Neural progenitor cell (in vitro differentiated cells): ENCODE measurements at regions not wholly inside any gene's neighbourhood (a gene's known extent, or its start where the extent isn't known, plus 50 kb on each side); places are given as distances from the start of the nearest gene placed in this dataset.

ENCODE experiments used
- DNase-seq: peaks from one replicate; pipeline ENCODE4 v3.0.0-alpha.2; 2016; ENCODE audit warnings: low spot score
- H2AFZ ChIP-seq: fragments of 200-600 bp; sonication (generic); replicated peaks from 2 replicates; pipeline ENCODE4 v1.6.1; 2016; ENCODE audit warnings: antibody characterized with exemption
- H3F3A ChIP-seq: fragments of 200-600 bp; sonication (generic); 2 replicates; pipeline ENCODE4 v1.6.1; 2016; ENCODE audit warnings: antibody characterized with exemption, low read depth
- H3K27ac ChIP-seq: fragments of 200-600 bp; sonication (generic); 2 replicates; pipeline ENCODE4 v1.5.1; 2016; ENCODE audit warnings: mild to moderate bottlenecking
- H3K27me3 ChIP-seq: fragments of 200-600 bp; sonication (generic); 2 replicates; pipeline ENCODE4 v1.6.1; 2016; ENCODE audit warnings: mild to moderate bottlenecking, moderate library complexity
- H3K36me3 ChIP-seq: fragments of 200-600 bp; sonication (generic); 2 replicates; pipeline ENCODE4 v1.5.1; 2016
- H3K4me1 ChIP-seq: fragments of 200-600 bp; sonication (generic); 2 replicates; pipeline ENCODE4 v1.6.1; 2016; ENCODE audit warnings: mixed run types
- H3K4me2 ChIP-seq: fragments of 200-600 bp; sonication (generic); 2 replicates; pipeline ENCODE4 v1.6.1; 2016
- H3K4me3 ChIP-seq: fragments of 200-600 bp; sonication (generic); 2 replicates; pipeline ENCODE4 v1.5.1; 2016
- H3K79me2 ChIP-seq: fragments of 200-600 bp; sonication (generic); 2 replicates; pipeline ENCODE4 v1.6.1; 2016; ENCODE audit warnings: low read depth
- H3K9ac ChIP-seq: fragments of 200-600 bp; sonication (generic); 2 replicates; pipeline ENCODE4 v1.6.1; 2016
- H3K9me3 ChIP-seq: fragments of 200-600 bp; sonication (generic); 2 replicates; pipeline ENCODE4 v1.5.1; 2016; ENCODE audit warnings: low read depth
- H4K20me1 ChIP-seq: fragments of 200-600 bp; sonication (generic); 2 replicates; pipeline ENCODE4 v1.6.1; 2016; ENCODE audit warnings: low read depth
- H3K27ac Mint-ChIP-seq: 3 replicates; pipeline ENCODE4 v1.8.0; 2021; ENCODE audit warnings: mixed read lengths
- H3K27me3 Mint-ChIP-seq: 2 replicates; pipeline ENCODE4 v1.8.0; 2022; ENCODE audit warnings: low read depth, mild to moderate bottlenecking, inconsistent platforms, moderate library complexity, mixed read lengths; ENCODE audit not compliant: insufficient read depth
- H3K36me3 Mint-ChIP-seq: 3 replicates; pipeline ENCODE4 v1.8.0; 2021; ENCODE audit warnings: mixed read lengths
- H3K4me1 Mint-ChIP-seq: 3 replicates; pipeline ENCODE4 v1.8.0; 2021; ENCODE audit warnings: mixed read lengths
- H3K4me3 Mint-ChIP-seq: 3 replicates; pipeline ENCODE4 v1.8.0; 2021; ENCODE audit warnings: mild to moderate bottlenecking, moderate library complexity, mixed read lengths
- H3K9me3 Mint-ChIP-seq: 3 replicates; pipeline ENCODE4 v1.8.0; 2020; ENCODE audit warnings: mixed read lengths
- CTCF ChIP-seq: fragments of 200-600 bp; sonication (generic); IDR thresholded peaks from 2 replicates; pipeline ENCODE4 v1.5.1; 2017; ENCODE audit warnings: antibody characterized with exemption, mild to moderate bottlenecking
- EZH2 ChIP-seq: fragments of 200-600 bp; sonication (generic); IDR thresholded peaks from 2 replicates; pipeline ENCODE4 v1.6.1; 2017; ENCODE audit warnings: antibody characterized with exemption, mild to moderate bottlenecking, moderate library complexity
- EZH2phosphoT487 ChIP-seq: fragments of 200-600 bp; sonication (generic); IDR thresholded peaks from 2 replicates; pipeline ENCODE4 v1.6.1; 2017; ENCODE audit warnings: antibody characterized with exemption

GRCh38 chr9:88235615-88236014, 97.3 kb upstream of the SPATA31C2 start:
- no peaks in the 10 kb centered on the region for H3F3A ChIP-seq
- Mint-ChIP-seq H3K27ac (no peak overlapping the region), H3K9me3 (peaks cover 8% of the 10 kb centered on the region), H3K27me3 (peaks cover 19% of the 10 kb centered on the region), H3K36me3 (no peaks in the 10 kb centered on the region), H3K4me3 (no peak overlapping the region), H3K4me1 (peaks cover 31% of the 10 kb centered on the region)
- no peak for TF ChIP-seq EZH2
- H3K9me3 ChIP-seq: no peaks in the 10 kb centered on the region
- no peaks in the 10 kb centered on the region for H3K36me3 ChIP-seq
- no peak overlapping the region for H3K27ac ChIP-seq
- no peaks in the 10 kb centered on the region for H4K20me1 ChIP-seq
- no peak overlapping the region for H3K9ac ChIP-seq
- no peaks in the 10 kb centered on the region for H3K27me3 ChIP-seq
- no peak overlapping the region for H2AFZ ChIP-seq
- DNase-seq: no peak
- H3K4me2 ChIP-seq: no peak overlapping the region
- peaks cover 14% of the 10 kb centered on the region for H3K4me1 ChIP-seq
- no peak overlapping the region for H3K4me3 ChIP-seq
- no peaks in the 10 kb centered on the region for H3K79me2 ChIP-seq

GRCh38 chr9:88234114-88234513, 95.8 kb upstream of the SPATA31C2 start:
- DNase-seq: no peak
- no peak overlapping the region for H3K4me3 Mint-ChIP-seq
- Histone ChIP-seq H3K79me2 (no peaks in the 10 kb centered on the region), H3K27me3 (no peaks in the 10 kb centered on the region), H4K20me1 (no peaks in the 10 kb centered on the region), H3K9me3 (no peaks in the 10 kb centered on the region), H3K27ac (no peak overlapping the region), H3K36me3 (no peaks in the 10 kb centered on the region), H3K4me3 (no peak overlapping the region), H3K9ac (no peak overlapping the region), H3F3A (no peaks in the 10 kb centered on the region), H3K4me1 (peaks cover 14% of the 10 kb centered on the region), H3K4me2 (no peak overlapping the region), H2AFZ (peak overlapping the region; percentile 30)
- peaks cover 16% of the 10 kb centered on the region for H3K27me3 Mint-ChIP-seq
- peaks cover 31% of the 10 kb centered on the region for H3K4me1 Mint-ChIP-seq
- peaks cover 11% of the 10 kb centered on the region for H3K9me3 Mint-ChIP-seq
- H3K27ac Mint-ChIP-seq: peak overlapping the region; percentile 32
- TF ChIP-seq CTCF (no peak), EZH2 (no peak), EZH2phosphoT487 (no peak)
- no peaks in the 10 kb centered on the region for H3K36me3 Mint-ChIP-seq

DNA sequence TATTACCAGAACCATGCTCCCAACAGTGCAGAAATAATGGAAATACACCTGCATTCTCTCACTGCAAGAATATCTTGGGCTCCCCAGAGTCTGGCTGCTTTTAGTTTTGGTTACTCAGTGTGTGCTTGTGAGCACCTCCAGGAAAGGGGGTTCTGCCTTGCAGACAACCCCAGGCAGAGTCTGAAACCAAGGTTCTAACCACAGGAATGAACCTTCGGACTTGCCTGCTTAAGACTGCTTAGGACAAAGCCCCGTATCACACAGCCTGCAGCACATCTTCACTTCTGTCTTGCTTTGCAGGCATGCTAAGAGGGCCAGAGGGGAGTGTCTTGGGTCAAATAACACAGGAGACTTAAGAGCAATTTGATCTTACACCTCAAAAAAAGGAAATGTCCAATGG, 94.8 kb upstream of the SPATA31C2 start:
- Histone ChIP-seq H3K36me3 (no peaks in the 10 kb centered on the region), H3K4me2 (no peak overlapping the region), H2AFZ (no peak overlapping the region), H3F3A (no peaks in the 10 kb centered on the region), H3K9ac (no peak overlapping the region), H3K27me3 (no peaks in the 10 kb centered on the region), H4K20me1 (no peaks in the 10 kb centered on the region), H3K4me3 (no peak overlapping the region), H3K27ac (no peak overlapping the region), H3K4me1 (peaks cover 14% of the 10 kb centered on the region), H3K79me2 (no peaks in the 10 kb centered on the region), H3K9me3 (no peaks in the 10 kb centered on the region)
- TF ChIP-seq CTCF: no peak
- no peak for TF ChIP-seq EZH2phosphoT487
- TF ChIP-seq EZH2: no peak
- DNase-seq: no peak
- Mint-ChIP-seq H3K9me3 (peaks cover 9% of the 10 kb centered on the region), H3K4me1 (peaks cover 31% of the 10 kb centered on the region), H3K27me3 (peaks cover 16% of the 10 kb centered on the region), H3K36me3 (no peaks in the 10 kb centered on the region), H3K27ac (peak overlapping the region; percentile 34), H3K4me3 (no peak overlapping the region)

- no peaks in the 10 kb centered on the region for H4K20me1 ChIP-seq
- Mint-ChIP-seq H3K27me3 (peaks cover 10% of the 10 kb centered on the region), H3K27ac (no peak overlapping the region), H3K4me1 (peaks cover 17% of the 10 kb centered on the region), H3K4me3 (no peak overlapping the region), H3K36me3 (no peaks in the 10 kb centered on the region), H3K9me3 (peaks cover 9% of the 10 kb centered on the region)
- no peaks in the 10 kb centered on the region for H3F3A ChIP-seq
- H3K27ac ChIP-seq: no peak overlapping the region
- H3K27me3 ChIP-seq: no peaks in the 10 kb centered on the region
- H3K4me1 ChIP-seq: peaks cover 14% of the 10 kb centered on the region
- no peak overlapping the region for H2AFZ ChIP-seq
- DNase-seq: no peak
- H3K9ac ChIP-seq: no peak overlapping the region
- H3K36me3 ChIP-seq: no peaks in the 10 kb centered on the region
- TF ChIP-seq CTCF (no peak), EZH2 (no peak), EZH2phosphoT487 (no peak)
- H3K9me3 ChIP-seq: no peaks in the 10 kb centered on the region
- H3K4me3 ChIP-seq: no peak overlapping the region
- H3K79me2 ChIP-seq: no peaks in the 10 kb centered on the region
- no peak overlapping the region for H3K4me2 ChIP-seq
Measured at GRCh38 chr9:88230612-88231011, 92.3 kb upstream of the SPATA31C2 start.
